Caco-2 (cell line): ENCODE measurements at regions not wholly inside any gene's neighbourhood (a gene's known extent, or its start where the extent isn't known, plus 50 kb on each side); places are given as distances from the start of the nearest gene placed in this dataset.

Experiments used
- BruUV-seq: library from RNA; stranded (reverse); fragments of 400-500 nt; replicated peaks from 2 replicates; lab custom pipeline; 2021; lab: Mats Ljungman, UMichigan
- CTCF ChIA-PET: fragments of 300-600 bp; sonication (Branson Sonifier 250); formaldehyde crosslinking; loops from one replicate; lab custom pipeline; 2022; ENCODE audit warnings: antibody characterized with exemption; lab: Charles Lee
- POLR2A ChIA-PET: fragments of 300-600 bp; sonication (Branson Sonifier 250); formaldehyde crosslinking; loops from one replicate; lab custom pipeline; 2022; ENCODE audit warnings: antibody characterized with exemption; lab: Charles Lee
- DNase-seq, 2 experiments: peaks; one replicate each; pipeline versions ENCODE4 v3.0.0 to v3.0.0-alpha.2; 2020 to 2022
- H3K27me3 ChIP-seq: replicated peaks from 2 replicates; pipeline ENCODE4 v1.6.0; 2011; ENCODE audit warnings: low read length; ENCODE audit not compliant: control insufficient read depth, insufficient read depth
- H3K36me3 ChIP-seq: 2 replicates; pipeline ENCODE4 v1.5.1; 2011; ENCODE audit warnings: low read length; ENCODE audit not compliant: control insufficient read depth, insufficient read depth
- H3K4me1 ChIP-seq: fragments of 250-450 bp; sonication (Bioruptor Pico); 2 replicates; pipeline ENCODE4 v1.5.1; 2020; ENCODE audit warnings: mild to moderate bottlenecking
- H3K4me3 ChIP-seq: 2 replicates; pipeline ENCODE4 v1.5.1; 2011; ENCODE audit warnings: low read depth, mild to moderate bottlenecking, control low read depth, low read length
- H3K9me3 ChIP-seq: fragments of 250-450 bp; sonication (Bioruptor Pico); 2 replicates; pipeline ENCODE4 v1.5.1; 2020; ENCODE audit warnings: mild to moderate bottlenecking, moderate library complexity
- H3K27ac Mint-ChIP-seq: one replicate; pipeline ENCODE4 v1.8.0; 2022; ENCODE audit warnings: mixed read lengths; ENCODE audit not compliant: unreplicated experiment
- H3K27me3 Mint-ChIP-seq: one replicate; pipeline ENCODE4 v1.8.0; 2022; ENCODE audit warnings: mixed read lengths; ENCODE audit not compliant: insufficient read depth, unreplicated experiment
- H3K36me3 Mint-ChIP-seq: one replicate; pipeline ENCODE4 v1.8.0; 2022; ENCODE audit warnings: mild to moderate bottlenecking, mixed read lengths; ENCODE audit not compliant: insufficient read depth, unreplicated experiment
- H3K4me1 Mint-ChIP-seq: one replicate; pipeline ENCODE4 v1.8.0; 2022; ENCODE audit warnings: low read depth, mixed read lengths; ENCODE audit not compliant: unreplicated experiment
- H3K4me3 Mint-ChIP-seq: one replicate; pipeline ENCODE4 v1.8.0; 2022; ENCODE audit warnings: mild to moderate bottlenecking, moderate library complexity, mixed read lengths; ENCODE audit not compliant: unreplicated experiment
- H3K9me3 Mint-ChIP-seq: one replicate; pipeline ENCODE4 v1.8.0; 2022; ENCODE audit warnings: mixed read lengths; ENCODE audit not compliant: unreplicated experiment
- intact Hi-C: fragments of 100-400 bp; cut with micrococcal nuclease; formaldehyde crosslinking; loops from one replicate; pipeline ENCODE4 v1.10.0; 2022; ENCODE audit not compliant: unreplicated experiment
- TF ChIP-seq, protein P1 (sequence below), 2 experiments: fragments of 200-600 bp in 1 of 2; IDR thresholded peaks; 1 replicate in 1 of 2; 2 replicates in 1 of 2; pipeline versions ENCODE4 v1.5.1 to v1.8.0; 2011 to 2022; ENCODE audit warnings: antibody characterized with exemption in 1 of 2, control low read depth in 1 of 2, inconsistent platforms in 1 of 2, low read depth in 1 of 2, low read length in 1 of 2, mild to moderate bottlenecking in 1 of 2, moderate library complexity in 1 of 2; ENCODE audit not compliant: insufficient read depth in 1 of 2, severe bottlenecking in 1 of 2, unreplicated experiment in 1 of 2

DNA sequence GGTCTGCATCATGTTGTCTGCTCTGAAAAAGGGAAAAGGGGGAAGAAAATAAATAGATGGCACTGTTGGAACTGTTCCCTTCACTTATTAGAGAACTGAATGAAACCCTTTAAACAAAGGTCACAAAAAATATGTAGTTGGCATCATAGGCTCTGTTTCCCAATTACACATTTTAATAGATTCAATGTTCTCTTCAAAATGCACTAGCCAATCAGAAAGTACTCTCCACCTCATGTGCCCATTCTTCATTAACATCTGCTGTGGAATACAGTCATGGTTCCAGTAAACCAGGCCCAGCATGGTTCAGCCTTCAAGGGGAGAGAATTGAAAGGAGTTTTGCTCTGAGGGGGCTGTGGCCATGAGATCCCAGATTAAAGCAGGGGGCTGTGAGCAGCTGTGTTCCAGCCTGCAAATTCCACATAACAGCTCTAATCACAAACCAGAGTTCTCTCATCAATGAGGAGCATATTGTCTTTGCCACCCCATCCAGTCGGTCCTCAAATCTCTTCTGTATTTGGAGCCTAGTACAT, 165.9 kb upstream of the CREB1 start:
- H3K9me3 Mint-ChIP-seq = no peaks in the 10 kb centered on the region
- H3K36me3 Mint-ChIP-seq = no peaks in the 10 kb centered on the region
- no peak overlapping the region for H3K4me3 Mint-ChIP-seq
- no peak overlapping the region for H3K27ac Mint-ChIP-seq
- Histone ChIP-seq H3K9me3 (no peaks in the 10 kb centered on the region), H3K4me1 (no peaks in the 10 kb centered on the region), H3K4me3 (no peak overlapping the region), H3K27me3 (no peaks in the 10 kb centered on the region), H3K36me3 (no peaks in the 10 kb centered on the region)
- DNase-seq = no peak
- POLR2A ChIA-PET = no interaction called here
- BruUV-seq = no TSS peak
- CTCF ChIA-PET = no interaction called here
- TF ChIP-seq, protein P1, sequence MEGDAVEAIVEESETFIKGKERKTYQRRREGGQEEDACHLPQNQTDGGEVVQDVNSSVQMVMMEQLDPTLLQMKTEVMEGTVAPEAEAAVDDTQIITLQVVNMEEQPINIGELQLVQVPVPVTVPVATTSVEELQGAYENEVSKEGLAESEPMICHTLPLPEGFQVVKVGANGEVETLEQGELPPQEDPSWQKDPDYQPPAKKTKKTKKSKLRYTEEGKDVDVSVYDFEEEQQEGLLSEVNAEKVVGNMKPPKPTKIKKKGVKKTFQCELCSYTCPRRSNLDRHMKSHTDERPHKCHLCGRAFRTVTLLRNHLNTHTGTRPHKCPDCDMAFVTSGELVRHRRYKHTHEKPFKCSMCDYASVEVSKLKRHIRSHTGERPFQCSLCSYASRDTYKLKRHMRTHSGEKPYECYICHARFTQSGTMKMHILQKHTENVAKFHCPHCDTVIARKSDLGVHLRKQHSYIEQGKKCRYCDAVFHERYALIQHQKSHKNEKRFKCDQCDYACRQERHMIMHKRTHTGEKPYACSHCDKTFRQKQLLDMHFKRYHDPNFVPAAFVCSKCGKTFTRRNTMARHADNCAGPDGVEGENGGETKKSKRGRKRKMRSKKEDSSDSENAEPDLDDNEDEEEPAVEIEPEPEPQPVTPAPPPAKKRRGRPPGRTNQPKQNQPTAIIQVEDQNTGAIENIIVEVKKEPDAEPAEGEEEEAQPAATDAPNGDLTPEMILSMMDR (IDR thresholded peaks at IDR 0.05; ENCODE audit: insufficient read depth in 1 of 2, low read depth in 1 of 2, low read length in 1 of 2, severe bottlenecking in 1 of 2, unreplicated experiment in 1 of 2) = no peak
- H3K4me1 Mint-ChIP-seq = no peaks in the 10 kb centered on the region
- peaks cover 10% of the 10 kb centered on the region for H3K27me3 Mint-ChIP-seq
- intact Hi-C loops = no loop called here

DNA sequence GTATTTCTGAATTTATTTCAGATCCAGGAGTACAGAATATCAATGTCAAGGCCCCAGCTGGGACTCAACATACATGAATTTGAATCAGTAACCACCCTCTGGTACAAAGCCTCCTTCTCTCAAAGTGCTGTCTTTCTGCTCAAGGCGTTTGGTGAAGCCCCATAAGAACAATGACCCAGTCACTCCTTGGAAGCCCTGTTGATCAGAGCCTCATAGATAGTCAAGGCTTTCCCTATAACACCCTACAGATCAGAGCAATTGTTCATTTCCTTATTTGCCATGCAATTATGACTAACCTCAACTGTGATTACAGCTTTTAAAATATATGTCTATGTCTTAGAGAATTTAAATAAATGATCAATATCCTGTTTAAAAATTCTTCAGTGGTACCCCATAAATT, 159.1 kb upstream of the CREB1 start:
- Histone ChIP-seq H3K4me1 (peaks cover 6% of the 10 kb centered on the region; the same call in 1 of the 2 replicates), H3K9me3 (no peaks in the 10 kb centered on the region), H3K27me3 (no peaks in the 10 kb centered on the region), H3K36me3 (no peaks in the 10 kb centered on the region), H3K4me3 (no peak overlapping the region)
- Mint-ChIP-seq H3K36me3 (no peaks in the 10 kb centered on the region), H3K27me3 (peaks cover 9% of the 10 kb centered on the region), H3K27ac (no peak overlapping the region), H3K4me1 (no peaks in the 10 kb centered on the region), H3K9me3 (no peaks in the 10 kb centered on the region), H3K4me3 (no peak overlapping the region)
- TF ChIP-seq, protein P1 (IDR thresholded peaks at IDR 0.05; ENCODE audit: insufficient read depth in 1 of 2, low read depth in 1 of 2, low read length in 1 of 2, severe bottlenecking in 1 of 2, unreplicated experiment in 1 of 2) = no peak
- POLR2A ChIA-PET = no interaction called here
- CTCF ChIA-PET = no interaction called here
- no peak for DNase-seq
- BruUV-seq = no TSS peak
- intact Hi-C loops = no loop called here

DNA sequence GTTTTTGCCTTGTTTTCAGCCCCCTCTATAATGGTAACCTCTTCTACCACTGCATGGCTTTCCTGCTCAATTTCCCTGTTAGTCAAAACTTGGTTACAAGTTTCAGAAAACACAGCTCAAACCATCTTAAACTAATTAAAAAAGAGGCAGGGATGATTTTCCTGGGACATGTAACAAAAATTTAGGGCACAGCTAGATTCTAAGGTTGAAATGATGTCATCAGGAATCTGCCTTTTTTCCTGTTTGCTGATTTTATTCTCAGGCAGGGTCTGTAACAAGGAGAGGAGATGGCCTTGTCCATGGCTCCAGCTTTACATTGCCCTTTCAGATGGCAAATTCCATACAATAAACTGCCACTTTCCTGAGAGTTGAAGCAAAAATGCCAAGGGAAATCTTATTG, 157.9 kb upstream of the CREB1 start:
- TF ChIP-seq, protein P1 (IDR thresholded peaks at IDR 0.05; ENCODE audit: insufficient read depth in 1 of 2, low read depth in 1 of 2, low read length in 1 of 2, severe bottlenecking in 1 of 2, unreplicated experiment in 1 of 2) = no peak
- H3K9me3 ChIP-seq = no peaks in the 10 kb centered on the region
- Mint-ChIP-seq H3K27me3 (peaks cover 9% of the 10 kb centered on the region), H3K9me3 (no peaks in the 10 kb centered on the region), H3K36me3 (no peaks in the 10 kb centered on the region), H3K27ac (no peak overlapping the region), H3K4me1 (no peaks in the 10 kb centered on the region), H3K4me3 (no peak overlapping the region)
- CTCF ChIA-PET = no interaction called here
- no peak overlapping the region for H3K4me3 ChIP-seq
- H3K27me3 ChIP-seq = no peaks in the 10 kb centered on the region
- H3K4me1 ChIP-seq = peaks cover 9% of the 10 kb centered on the region; the same call in 1 of the 2 replicates
- POLR2A ChIA-PET = interaction anchor here (0.5 kb wide), 1 partner anchor 56 kb away, joined by 3 read pairs; no protein-coding TSS in a partner anchor
- intact Hi-C loops = no loop called here
- BruUV-seq = no TSS peak
- DNase-seq = no peak
- H3K36me3 ChIP-seq = no peaks in the 10 kb centered on the region
